Ecto neural progenitor cell (in vitro differentiated cells): ENCODE measurements at regions not wholly inside any gene's neighbourhood (a gene's known extent, or its start where the extent isn't known, plus 50 kb on each side); places are given as distances from the start of the nearest gene placed in this dataset.

Experiments
- DNase-seq: peaks from one replicate; pipeline ENCODE4 v3.0.0-alpha.2; 2018; ENCODE audit warnings: low spot score

- DNase-seq = no peak
Observed at GRCh38 chr9:19511694-19512093, 102.9 kb downstream of the ACER2 start.

- DNase-seq = no peak
Observed at GRCh38 chr9:19510907-19511306, 102.1 kb downstream of the ACER2 start.
